Endothelial cell of hepatic sinusoid (primary cell): ENCODE measurements at regions not wholly inside any gene's neighbourhood (a gene's known extent, or its start where the extent isn't known, plus 50 kb on each side); places are given as distances from the start of the nearest gene placed in this dataset.
"Not testable (repeated sequence)": the region's sequence is repeated elsewhere in the genome, so short reads cannot be mapped to it uniquely, and the experiment has no call there.

Source experiments
- in situ Hi-C: cut with HindIII; loops from 2 replicates; pipeline ENCODE4 v1.10.0; 2017; ENCODE audit warnings: low sequenced_read_pairs

- in situ Hi-C loops: no loop called here
These were observed 903.3 kb upstream of the MIR17HG start for GRCh38 chr13:90444232-90444631.

DNA sequence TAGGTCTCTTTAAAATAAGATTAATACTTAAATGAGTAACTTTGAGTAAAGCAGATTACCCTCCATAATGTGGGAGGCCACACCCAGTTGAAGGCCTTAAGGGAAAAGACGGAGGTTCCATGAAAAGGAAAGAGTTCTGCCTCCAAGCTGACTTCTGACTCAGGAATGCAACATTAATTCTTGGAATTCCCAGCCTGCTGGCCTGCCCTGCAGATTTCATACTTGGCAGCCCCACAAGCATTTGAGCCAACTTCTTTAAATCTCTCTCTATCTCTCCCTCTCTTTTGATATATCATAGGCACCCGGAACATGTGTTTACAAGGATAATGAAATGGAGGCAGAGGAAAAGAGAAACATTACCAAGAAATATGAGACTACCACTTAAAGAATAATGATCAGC is 902.3 kb upstream of the MIR17HG start:
- in situ Hi-C loops: loop anchor here (5.0 kb wide), 1 partner anchor 37 kb away; no protein-coding TSS in a partner anchor

- in situ Hi-C loops: loop anchor here (5.0 kb wide), 1 partner anchor 35 kb away; no protein-coding TSS in a partner anchor
These were observed 900.3 kb upstream of the MIR17HG start for GRCh38 chr13:90447034-90447733.

GRCh38 chr13:90447734-90448101 is 899.8 kb upstream of the MIR17HG start:
- in situ Hi-C loops: loop anchor here (5.0 kb wide), 1 partner anchor 35 kb away; no protein-coding TSS in a partner anchor

DNA sequence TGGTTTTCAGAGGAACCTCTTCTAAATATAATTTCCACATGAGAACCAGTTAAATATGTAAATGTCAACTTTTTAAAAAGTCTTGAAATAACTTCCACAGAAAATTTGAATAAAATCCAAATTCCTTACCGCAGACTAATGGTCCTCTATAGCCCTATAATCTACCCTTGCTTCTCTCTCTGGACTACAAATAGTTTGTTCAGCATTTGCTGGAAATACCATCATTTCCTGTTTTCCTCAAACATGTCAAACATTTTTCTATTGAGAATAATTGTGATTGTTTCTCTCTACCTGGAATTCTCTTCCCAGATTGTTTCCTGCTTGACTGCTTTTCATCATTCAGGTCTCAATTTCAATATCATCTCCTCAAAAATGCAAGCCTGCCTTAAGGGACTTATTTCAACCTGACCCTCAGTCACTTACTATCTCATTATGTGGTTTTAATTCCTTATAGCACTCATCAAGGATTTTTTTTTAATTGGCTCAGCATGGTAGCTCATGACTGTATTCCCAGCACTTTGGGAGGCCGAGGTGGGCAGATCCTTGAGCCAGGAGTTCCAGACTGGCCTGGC is 898.9 kb upstream of the MIR17HG start:
- in situ Hi-C loops: loop anchor here (5.0 kb wide), 1 partner anchor 34 kb away; no protein-coding TSS in a partner anchor

- in situ Hi-C loops: no loop called here
These were observed 894.1 kb upstream of the MIR17HG start for GRCh38 chr13:90453342-90453741.

- in situ Hi-C loops: no loop called here
These were observed 893.4 kb upstream of the MIR17HG start for GRCh38 chr13:90454002-90454636.

DNA sequence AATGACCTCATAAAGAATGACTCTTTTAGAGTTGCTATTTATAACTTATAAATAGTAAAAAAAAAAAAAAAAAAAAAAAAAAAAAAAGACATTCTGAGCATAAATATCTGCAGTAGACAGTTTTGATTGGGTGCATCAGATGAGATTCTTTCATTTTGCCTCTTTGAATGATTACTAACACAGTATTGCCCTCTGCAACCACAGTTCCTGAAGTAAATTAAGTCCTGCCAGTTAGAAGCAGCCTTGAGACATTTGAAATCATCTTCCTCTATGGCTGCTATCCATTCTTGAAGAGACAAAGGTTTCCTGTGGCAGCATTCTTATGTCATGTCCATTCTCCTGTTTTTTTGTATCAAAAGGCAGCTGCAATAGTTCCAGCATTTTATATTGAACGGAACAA is 892.4 kb upstream of the MIR17HG start:
- in situ Hi-C loops: no loop called here

- in situ Hi-C loops: no loop called here
These were observed 891.7 kb upstream of the MIR17HG start for GRCh38 chr13:90455823-90456222.

- in situ Hi-C loops: no loop called here
These were observed 886.1 kb upstream of the MIR17HG start for GRCh38 chr13:90461398-90461797.

- in situ Hi-C loops: no loop called here
These were observed 870.3 kb upstream of the MIR17HG start for GRCh38 chr13:90477216-90477615.

DNA sequence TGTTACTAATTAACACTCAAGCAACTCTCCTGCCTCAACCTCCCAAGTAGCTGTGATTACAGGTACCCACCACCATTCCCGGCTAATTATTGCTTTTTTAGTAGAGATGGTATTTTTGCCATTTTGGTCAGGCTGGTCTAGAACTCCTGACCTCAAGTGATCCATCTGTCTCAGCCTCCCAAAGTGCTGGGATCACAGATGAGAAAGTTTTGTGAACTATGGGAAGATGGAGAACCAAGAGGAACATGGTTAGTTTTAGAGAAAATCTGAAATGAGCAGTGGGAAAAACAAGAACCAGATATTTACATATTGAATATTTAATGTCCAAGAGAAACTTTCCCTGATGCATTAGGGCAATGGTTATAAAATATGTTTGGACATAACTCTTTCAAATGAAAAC is 863.6 kb upstream of the MIR17HG start:
- in situ Hi-C loops: loop anchor here (5.0 kb wide), 1 partner anchor 37 kb away; no protein-coding TSS in a partner anchor

- in situ Hi-C loops: no loop called here
These were observed 862.1 kb upstream of the MIR17HG start for GRCh38 chr13:90485436-90485835.

GRCh38 chr13:90492872-90493271 is 854.6 kb upstream of the MIR17HG start:
- in situ Hi-C loops: no loop called here

GRCh38 chr13:90493667-90494066 is 853.8 kb upstream of the MIR17HG start:
- in situ Hi-C loops: no loop called here

GRCh38 chr13:90494849-90495248 is 852.6 kb upstream of the MIR17HG start:
- in situ Hi-C loops: not testable (repeated sequence)

GRCh38 chr13:90498096-90498495 is 849.4 kb upstream of the MIR17HG start:
- in situ Hi-C loops: no loop called here

- in situ Hi-C loops: no loop called here
These were observed 848.7 kb upstream of the MIR17HG start for GRCh38 chr13:90498816-90499215.

DNA sequence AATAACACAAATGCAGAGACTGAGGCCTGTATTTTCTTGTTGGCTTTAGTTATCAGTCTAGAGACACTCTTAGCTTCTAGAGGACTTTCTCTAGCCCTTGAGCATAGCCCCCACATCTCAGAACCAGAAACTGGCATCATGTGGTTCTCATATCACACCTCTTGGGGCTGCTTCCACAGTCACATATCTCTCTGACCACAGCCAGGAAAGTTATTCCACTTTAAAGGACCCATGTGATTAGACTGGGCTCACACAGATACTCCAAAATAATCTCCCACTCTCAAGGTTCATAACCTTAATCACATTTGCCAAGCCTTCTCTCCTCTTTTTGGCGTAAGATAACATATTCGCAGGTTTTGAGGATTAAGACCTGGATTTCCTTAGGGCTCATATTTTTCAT is 846.9 kb upstream of the MIR17HG start:
- in situ Hi-C loops: no loop called here

DNA sequence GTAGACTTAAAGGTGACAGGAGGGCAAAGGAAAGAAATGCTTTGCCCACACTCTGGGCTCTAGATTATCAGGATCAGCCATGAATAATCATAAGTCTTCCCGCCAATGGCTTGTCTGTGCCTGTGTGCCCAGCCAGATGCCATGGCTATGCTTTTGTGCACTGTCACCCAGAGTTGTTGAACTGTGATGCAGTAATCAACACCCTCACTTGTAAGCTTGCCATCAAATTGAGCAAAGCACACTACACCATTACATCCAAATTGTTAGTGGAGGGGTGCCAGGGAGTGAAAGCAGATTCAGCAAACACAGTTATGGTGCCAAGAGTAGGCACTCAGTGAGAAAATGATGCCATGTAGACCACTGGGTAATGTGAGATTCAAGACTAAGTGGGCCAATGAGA is 845.3 kb upstream of the MIR17HG start:
- in situ Hi-C loops: no loop called here

- in situ Hi-C loops: no loop called here
These were observed 844.7 kb upstream of the MIR17HG start for GRCh38 chr13:90502762-90503161.

DNA sequence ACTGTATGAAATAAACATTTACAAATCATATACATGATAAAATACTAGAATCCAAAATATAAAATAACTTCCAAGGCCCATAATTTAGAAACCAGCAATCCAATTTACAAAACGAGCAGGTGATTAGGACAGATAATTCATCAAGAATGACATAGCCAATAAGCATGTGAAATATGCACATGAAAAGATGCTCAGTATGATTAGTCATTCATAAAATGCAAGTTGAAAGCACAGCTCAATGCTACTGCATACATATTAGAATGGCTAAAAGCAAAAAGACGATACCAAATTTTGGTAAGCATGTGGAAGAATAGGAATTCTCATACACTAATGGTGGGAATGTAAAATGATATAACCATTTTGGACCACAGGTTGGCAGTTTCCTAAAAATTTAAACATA is 837.2 kb upstream of the MIR17HG start:
- in situ Hi-C loops: no loop called here
